ENCODE measurements at regions not wholly inside any gene's neighbourhood (a gene's known extent, or its start where the extent isn't known, plus 50 kb on each side); places are given as distances from the start of the nearest gene placed in this dataset.

DNA sequence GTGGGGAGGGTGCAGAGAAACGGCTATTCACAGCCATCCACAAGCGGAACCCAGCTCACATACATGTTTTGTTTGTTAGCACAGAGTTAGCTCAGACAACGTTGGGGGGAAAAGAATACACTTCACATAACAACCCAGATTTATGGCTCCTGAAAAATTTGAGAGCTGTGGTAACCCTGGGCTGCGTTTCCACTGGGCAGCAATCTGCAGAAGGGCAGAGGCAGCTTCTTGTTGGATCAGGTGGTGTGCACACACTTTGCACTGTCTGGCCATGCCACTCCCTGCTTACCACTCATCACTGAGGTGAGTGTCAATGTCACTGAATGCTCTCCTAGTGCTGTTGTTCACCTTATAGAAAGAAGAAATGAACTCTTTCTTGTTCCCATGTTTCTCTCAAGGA lies 299.8 kb upstream of the SOX14 start:
- TF ChIP-seq CTCF (IDR thresholded peaks at IDR 0.05) (no peak), POLR2A (IDR thresholded peaks at IDR 0.05) (no peak)

Measured in gastroesophageal sphincter (tissue), 3 donors.